A549 (cell line): ENCODE measurements at regions not wholly inside any gene's neighbourhood (a gene's known extent, or its start where the extent isn't known, plus 50 kb on each side); places are given as distances from the start of the nearest gene placed in this dataset.

Source experiments
- ATAC-seq, 2 experiments: fragments of 200-7000 bp in 1 of 2; fragments of >200 bp in 1 of 2; cut with Nextera tagmentation in 1 of 2; cut with Tn5 transposase in 1 of 2; 3 replicates each; pipeline versions ENCODE4 v1.8.0 to v1.9.1; 2018 to 2020; ENCODE audit warnings: mild to moderate bottlenecking in 1 of 2, moderate library complexity in 1 of 2
- CTCF ChIA-PET: fragments of 300-600 bp; sonication (Branson Sonifier 250); formaldehyde crosslinking; extraction: SDS; loops from one replicate; lab custom pipeline; 2021; ENCODE audit warnings: antibody characterized with exemption, inconsistent platforms; lab: Yijun Ruan, JAX
- POLR2A ChIA-PET: fragments of 350-600 bp; formaldehyde crosslinking; extraction: SDS; loops from one replicate; lab custom pipeline; 2021; ENCODE audit warnings: antibody characterized with exemption, inconsistent platforms; lab: Yijun Ruan, JAX
- DNase-seq, 2 experiments: peaks; one replicate each; pipeline versions ENCODE4 v3.0.0 to v3.0.0-alpha.2; 2011 to 2016; ENCODE audit warnings: low read depth in 1 of 2, low spot score in 1 of 2
- FAIRE-seq: peaks from 2 replicates; lab custom pipeline; 2011; peaks lifted over from hg19 to GRCh38; lab: Jason Lieb, UNC
- H3K27ac ChIP-seq, 2 experiments: fragments of >200 bp; sonication (Bioruptor Twin); formaldehyde crosslinking; 3 replicates each; pipeline ENCODE4 v1.5.1; 2016 to 2017
- H3K4me1 ChIP-seq: fragments of >200 bp; sonication (Bioruptor Twin); formaldehyde crosslinking; 3 replicates; pipeline ENCODE4 v1.6.1; 2016
- H3K4me2 ChIP-seq: fragments of >200 bp; sonication (Bioruptor Twin); formaldehyde crosslinking; 3 replicates; pipeline ENCODE4 v1.6.1; 2016
- H3K4me3 ChIP-seq: fragments of >200 bp; sonication (Bioruptor Twin); formaldehyde crosslinking; 3 replicates; pipeline ENCODE4 v1.5.1; 2016
- H3K9me3 ChIP-seq: fragments of >200 bp; sonication (Bioruptor Twin); formaldehyde crosslinking; 3 replicates; pipeline ENCODE4 v1.6.1; 2016
- BHLHE40 ChIP-seq: IDR thresholded peaks from 2 replicates; pipeline ENCODE4 v1.6.1; 2012; ENCODE audit warnings: low read depth, low read length, inconsistent platforms
- CHD2 ChIP-seq: fragments of 150-350 bp; IDR thresholded peaks from 2 replicates; pipeline ENCODE4 v1.6.1; 2014; ENCODE audit warnings: low read length; ENCODE audit not compliant: partially characterized antibody
- EHF ChIP-seq: fragments of 250-450 bp; sonication (Bioruptor Pico); IDR thresholded peaks from 2 replicates; pipeline ENCODE4 v1.5.0; 2020; ENCODE audit warnings: mild to moderate bottlenecking
- ESRRA ChIP-seq: fragments of 150-350 bp; IDR thresholded peaks from 2 replicates; pipeline ENCODE4 v1.6.1; 2014; ENCODE audit warnings: mild to moderate bottlenecking, low read length, borderline replicate concordance
- FOXS1 ChIP-seq: fragments of 250-450 bp; sonication (Bioruptor Pico); IDR thresholded peaks from 2 replicates; pipeline ENCODE4 v1.5.0; 2020; ENCODE audit warnings: mild to moderate bottlenecking, moderate library complexity
- HDAC2 ChIP-seq: fragments of 200-600 bp; sonication (generic); IDR thresholded peaks from 2 replicates; pipeline ENCODE4 v1.6.1; 2016
- HEYL ChIP-seq: fragments of 250-450 bp; sonication (Bioruptor Pico); IDR thresholded peaks from 2 replicates; pipeline ENCODE4 v1.8.0; 2021; ENCODE audit warnings: mild to moderate bottlenecking, moderate library complexity
- HOXB13 ChIP-seq: fragments of 250-450 bp; sonication (Bioruptor Pico); IDR thresholded peaks from 2 replicates; pipeline ENCODE4 v1.5.0; 2020; ENCODE audit warnings: low read depth, mild to moderate bottlenecking, moderate library complexity
- HOXB5 ChIP-seq: fragments of 250-450 bp; sonication (Bioruptor Pico); IDR thresholded peaks from 2 replicates; pipeline ENCODE4 v1.5.0; 2020; ENCODE audit warnings: mild to moderate bottlenecking, moderate library complexity
- JUNB ChIP-seq: fragments of >200 bp; sonication (Bioruptor Twin); formaldehyde crosslinking; IDR thresholded peaks from 2 replicates; pipeline ENCODE4 v1.6.1; 2016
- KDM1A ChIP-seq: fragments of 200-600 bp; sonication (generic); IDR thresholded peaks from 2 replicates; pipeline ENCODE4 v1.6.1; 2016; ENCODE audit warnings: low read depth, mild to moderate bottlenecking
- NFE2L2 ChIP-seq: fragments of 150-350 bp; conservative IDR thresholded peaks from 2 replicates; pipeline ENCODE4 v1.6.1; 2014; ENCODE audit warnings: low read length
- POLR2A ChIP-seq: IDR thresholded peaks from 2 replicates; pipeline ENCODE4 v1.6.1; 2012; ENCODE audit warnings: mild to moderate bottlenecking, low read length
- RNF2 ChIP-seq: fragments of 200-600 bp; sonication (generic); IDR thresholded peaks from 2 replicates; pipeline ENCODE4 v1.6.1; 2016; ENCODE audit warnings: low read depth, mild to moderate bottlenecking, antibody characterized with exemption, moderate library complexity, borderline replicate concordance
- WGBS: methylation state at CpG from one replicate; pipeline ENCODE4 v1.1.6; 2017; ENCODE audit errors: missing lambda C conversion rate; 5-methylcytosine and 5-hydroxymethylcytosine counted together
- TF ChIP-seq, protein P1 (sequence below): IDR thresholded peaks from 2 replicates; pipeline ENCODE4 v1.6.1; 2012
- TF ChIP-seq, protein P2 (sequence below): IDR thresholded peaks from 2 replicates; pipeline ENCODE4 v1.6.1; 2012; ENCODE audit warnings: low read depth, borderline replicate concordance
- TF ChIP-seq, protein P3 (sequence below): fragments of 200-600 bp; sonication (generic); IDR thresholded peaks from 2 replicates; pipeline ENCODE4 v1.6.1; 2016; ENCODE audit warnings: antibody characterized with exemption, mild to moderate bottlenecking, moderate library complexity
- TF ChIP-seq, protein P4 (sequence below): fragments of 250-450 bp; sonication (Bioruptor Pico); IDR thresholded peaks from 2 replicates; pipeline ENCODE4 v1.5.0; 2020; ENCODE audit warnings: low read depth, mild to moderate bottlenecking, moderate library complexity
- TF ChIP-seq, protein P5 (sequence below): fragments of 450-650 bp; IDR thresholded peaks from 2 replicates; pipeline ENCODE4 v1.6.1; 2014; ENCODE audit warnings: antibody characterized with exemption
- TF ChIP-seq, protein P6 (sequence below): fragments of >200 bp; sonication (Bioruptor Twin); formaldehyde crosslinking; IDR thresholded peaks from 3 replicates; pipeline ENCODE4 v1.5.1; 2016

DNA sequence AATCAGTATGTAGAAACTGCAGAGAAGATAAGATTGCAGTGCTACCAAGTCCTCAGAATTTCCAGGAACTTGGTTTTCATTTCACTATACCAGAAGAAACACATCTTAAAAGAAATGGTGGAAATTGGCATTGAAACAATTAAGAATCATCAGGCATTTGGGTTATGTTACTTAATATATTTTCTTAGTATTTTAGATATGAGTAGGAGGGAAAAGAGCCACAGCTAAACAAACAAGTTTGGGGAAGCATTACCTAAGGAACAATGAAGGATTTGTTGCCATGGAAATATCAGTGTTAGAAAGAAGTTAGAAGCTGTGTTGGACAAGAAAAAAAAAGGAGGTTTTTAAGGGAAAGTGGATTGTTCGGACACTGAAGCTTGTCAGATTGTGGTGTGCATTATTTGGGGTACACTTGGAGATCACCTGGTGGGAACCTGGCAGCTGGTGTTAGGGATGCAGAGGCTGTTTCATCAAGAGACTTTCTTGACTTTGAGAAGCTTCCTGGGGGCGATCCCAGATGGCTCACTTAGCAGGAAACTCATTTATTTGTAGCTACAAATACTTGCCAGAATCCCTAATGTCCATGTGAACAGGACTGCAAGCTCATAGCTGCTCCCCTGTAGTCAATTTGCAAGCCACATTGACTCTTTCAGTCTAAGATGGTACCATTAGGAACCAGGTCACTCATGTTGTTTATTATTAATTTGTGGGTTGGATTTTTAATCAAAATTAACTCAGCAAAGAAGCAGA is 246.7 kb downstream of the RFC3 start:
- no peak overlapping the region for H3K4me3 ChIP-seq
- CTCF ChIA-PET, result interaction anchor here (1.5 kb wide), 1 partner anchor 13 kb away, joined by 5 read pairs; no protein-coding TSS in a partner anchor
- no peak for DNase-seq
- POLR2A ChIA-PET, result no interaction called here
- no peak for ATAC-seq
- no peak overlapping the region for H3K27ac ChIP-seq
- TF ChIP-seq HEYL (CRISPR knock-in tag) (no peak), KDM1A (no peak), JUNB (no peak), HOXB13 (CRISPR knock-in tag) (no peak), ESRRA (no peak), HOXB5 (CRISPR knock-in tag) (no peak), HDAC2 (no peak), NFE2L2 (no peak), POLR2A (no peak), EHF (CRISPR knock-in tag) (no peak), FOXS1 (CRISPR knock-in tag) (no peak), RNF2 (no peak), BHLHE40 (no peak), CHD2 (no peak)
- TF ChIP-seq, protein P1, sequence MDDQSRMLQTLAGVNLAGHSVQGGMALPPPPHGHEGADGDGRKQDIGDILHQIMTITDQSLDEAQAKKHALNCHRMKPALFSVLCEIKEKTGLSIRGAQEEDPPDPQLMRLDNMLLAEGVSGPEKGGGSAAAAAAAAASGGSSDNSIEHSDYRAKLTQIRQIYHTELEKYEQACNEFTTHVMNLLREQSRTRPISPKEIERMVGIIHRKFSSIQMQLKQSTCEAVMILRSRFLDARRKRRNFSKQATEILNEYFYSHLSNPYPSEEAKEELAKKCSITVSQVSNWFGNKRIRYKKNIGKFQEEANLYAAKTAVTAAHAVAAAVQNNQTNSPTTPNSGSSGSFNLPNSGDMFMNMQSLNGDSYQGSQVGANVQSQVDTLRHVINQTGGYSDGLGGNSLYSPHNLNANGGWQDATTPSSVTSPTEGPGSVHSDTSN, result no peak
- TF ChIP-seq, protein P2, sequence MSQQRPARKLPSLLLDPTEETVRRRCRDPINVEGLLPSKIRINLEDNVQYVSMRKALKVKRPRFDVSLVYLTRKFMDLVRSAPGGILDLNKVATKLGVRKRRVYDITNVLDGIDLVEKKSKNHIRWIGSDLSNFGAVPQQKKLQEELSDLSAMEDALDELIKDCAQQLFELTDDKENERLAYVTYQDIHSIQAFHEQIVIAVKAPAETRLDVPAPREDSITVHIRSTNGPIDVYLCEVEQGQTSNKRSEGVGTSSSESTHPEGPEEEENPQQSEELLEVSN, result no peak
- TF ChIP-seq, protein P3, sequence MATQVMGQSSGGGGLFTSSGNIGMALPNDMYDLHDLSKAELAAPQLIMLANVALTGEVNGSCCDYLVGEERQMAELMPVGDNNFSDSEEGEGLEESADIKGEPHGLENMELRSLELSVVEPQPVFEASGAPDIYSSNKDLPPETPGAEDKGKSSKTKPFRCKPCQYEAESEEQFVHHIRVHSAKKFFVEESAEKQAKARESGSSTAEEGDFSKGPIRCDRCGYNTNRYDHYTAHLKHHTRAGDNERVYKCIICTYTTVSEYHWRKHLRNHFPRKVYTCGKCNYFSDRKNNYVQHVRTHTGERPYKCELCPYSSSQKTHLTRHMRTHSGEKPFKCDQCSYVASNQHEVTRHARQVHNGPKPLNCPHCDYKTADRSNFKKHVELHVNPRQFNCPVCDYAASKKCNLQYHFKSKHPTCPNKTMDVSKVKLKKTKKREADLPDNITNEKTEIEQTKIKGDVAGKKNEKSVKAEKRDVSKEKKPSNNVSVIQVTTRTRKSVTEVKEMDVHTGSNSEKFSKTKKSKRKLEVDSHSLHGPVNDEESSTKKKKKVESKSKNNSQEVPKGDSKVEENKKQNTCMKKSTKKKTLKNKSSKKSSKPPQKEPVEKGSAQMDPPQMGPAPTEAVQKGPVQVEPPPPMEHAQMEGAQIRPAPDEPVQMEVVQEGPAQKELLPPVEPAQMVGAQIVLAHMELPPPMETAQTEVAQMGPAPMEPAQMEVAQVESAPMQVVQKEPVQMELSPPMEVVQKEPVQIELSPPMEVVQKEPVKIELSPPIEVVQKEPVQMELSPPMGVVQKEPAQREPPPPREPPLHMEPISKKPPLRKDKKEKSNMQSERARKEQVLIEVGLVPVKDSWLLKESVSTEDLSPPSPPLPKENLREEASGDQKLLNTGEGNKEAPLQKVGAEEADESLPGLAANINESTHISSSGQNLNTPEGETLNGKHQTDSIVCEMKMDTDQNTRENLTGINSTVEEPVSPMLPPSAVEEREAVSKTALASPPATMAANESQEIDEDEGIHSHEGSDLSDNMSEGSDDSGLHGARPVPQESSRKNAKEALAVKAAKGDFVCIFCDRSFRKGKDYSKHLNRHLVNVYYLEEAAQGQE, result no peak
- TF ChIP-seq, protein P4, sequence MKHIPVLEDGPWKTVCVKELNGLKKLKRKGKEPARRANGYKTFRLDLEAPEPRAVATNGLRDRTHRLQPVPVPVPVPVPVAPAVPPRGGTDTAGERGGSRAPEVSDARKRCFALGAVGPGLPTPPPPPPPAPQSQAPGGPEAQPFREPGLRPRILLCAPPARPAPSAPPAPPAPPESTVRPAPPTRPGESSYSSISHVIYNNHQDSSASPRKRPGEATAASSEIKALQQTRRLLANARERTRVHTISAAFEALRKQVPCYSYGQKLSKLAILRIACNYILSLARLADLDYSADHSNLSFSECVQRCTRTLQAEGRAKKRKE (CRISPR knock-in tag), result no peak
- TF ChIP-seq, protein P5, sequence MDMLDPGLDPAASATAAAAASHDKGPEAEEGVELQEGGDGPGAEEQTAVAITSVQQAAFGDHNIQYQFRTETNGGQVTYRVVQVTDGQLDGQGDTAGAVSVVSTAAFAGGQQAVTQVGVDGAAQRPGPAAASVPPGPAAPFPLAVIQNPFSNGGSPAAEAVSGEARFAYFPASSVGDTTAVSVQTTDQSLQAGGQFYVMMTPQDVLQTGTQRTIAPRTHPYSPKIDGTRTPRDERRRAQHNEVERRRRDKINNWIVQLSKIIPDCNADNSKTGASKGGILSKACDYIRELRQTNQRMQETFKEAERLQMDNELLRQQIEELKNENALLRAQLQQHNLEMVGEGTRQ, result no peak
- TF ChIP-seq, protein P6, sequence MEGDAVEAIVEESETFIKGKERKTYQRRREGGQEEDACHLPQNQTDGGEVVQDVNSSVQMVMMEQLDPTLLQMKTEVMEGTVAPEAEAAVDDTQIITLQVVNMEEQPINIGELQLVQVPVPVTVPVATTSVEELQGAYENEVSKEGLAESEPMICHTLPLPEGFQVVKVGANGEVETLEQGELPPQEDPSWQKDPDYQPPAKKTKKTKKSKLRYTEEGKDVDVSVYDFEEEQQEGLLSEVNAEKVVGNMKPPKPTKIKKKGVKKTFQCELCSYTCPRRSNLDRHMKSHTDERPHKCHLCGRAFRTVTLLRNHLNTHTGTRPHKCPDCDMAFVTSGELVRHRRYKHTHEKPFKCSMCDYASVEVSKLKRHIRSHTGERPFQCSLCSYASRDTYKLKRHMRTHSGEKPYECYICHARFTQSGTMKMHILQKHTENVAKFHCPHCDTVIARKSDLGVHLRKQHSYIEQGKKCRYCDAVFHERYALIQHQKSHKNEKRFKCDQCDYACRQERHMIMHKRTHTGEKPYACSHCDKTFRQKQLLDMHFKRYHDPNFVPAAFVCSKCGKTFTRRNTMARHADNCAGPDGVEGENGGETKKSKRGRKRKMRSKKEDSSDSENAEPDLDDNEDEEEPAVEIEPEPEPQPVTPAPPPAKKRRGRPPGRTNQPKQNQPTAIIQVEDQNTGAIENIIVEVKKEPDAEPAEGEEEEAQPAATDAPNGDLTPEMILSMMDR, result no peak
- FAIRE-seq, result no peak
- H3K4me2 ChIP-seq, result no peak overlapping the region
- WGBS, result 63% methylated on average over 2 of the region's 2 CpGs
- H3K4me1 ChIP-seq, result no peaks in the 10 kb centered on the region
- H3K9me3 ChIP-seq, result no peaks in the 10 kb centered on the region
